T47D (cell line): ENCODE measurements at regions not wholly inside any gene's neighbourhood (a gene's known extent, or its start where the extent isn't known, plus 50 kb on each side); places are given as distances from the start of the nearest gene placed in this dataset.
"Not testable (repeated sequence)": the region's sequence is repeated elsewhere in the genome, so short reads cannot be mapped to it uniquely, and the experiment has no call there.

Experiments used
- DNase-seq, 2 experiments: peaks; one replicate each; pipeline versions ENCODE4 v3.0.0 to v3.0.0-alpha.2; 2011 to 2012; ENCODE audit warnings: low read depth in 1 of 2, low spot score in 1 of 2
- JUND ChIP-seq: IDR thresholded peaks from 2 replicates; pipeline ENCODE4 v1.6.1; 2012; ENCODE audit warnings: low read depth
- in situ Hi-C: cut with HindIII; loops from 2 replicates; pipeline ENCODE4 v1.10.0; 2016; ENCODE audit warnings: low sequenced_read_pairs, low pct_unique_long_range_greater_than_20kb

- DNase-seq = no peak
- in situ Hi-C loops = no loop called here
- no peak for TF ChIP-seq JUND
These were observed 579.4 kb upstream of the SLC8A1 start for GRCh38 chr2:41031282-41031681.

- DNase-seq = no peak
- in situ Hi-C loops = no loop called here
- TF ChIP-seq JUND = no peak
These were observed 580.8 kb upstream of the SLC8A1 start for GRCh38 chr2:41032715-41033114.

- in situ Hi-C loops = no loop called here
- DNase-seq = peak in 1 of 2 experiments; percentile 3
- no peak for TF ChIP-seq JUND
These were observed 581.2 kb upstream of the SLC8A1 start for GRCh38 chr2:41033127-41033526.

GRCh38 chr2:41038408-41038807 is 586.5 kb upstream of the SLC8A1 start:
- TF ChIP-seq JUND = no peak
- no peak for DNase-seq
- in situ Hi-C loops = no loop called here

DNA sequence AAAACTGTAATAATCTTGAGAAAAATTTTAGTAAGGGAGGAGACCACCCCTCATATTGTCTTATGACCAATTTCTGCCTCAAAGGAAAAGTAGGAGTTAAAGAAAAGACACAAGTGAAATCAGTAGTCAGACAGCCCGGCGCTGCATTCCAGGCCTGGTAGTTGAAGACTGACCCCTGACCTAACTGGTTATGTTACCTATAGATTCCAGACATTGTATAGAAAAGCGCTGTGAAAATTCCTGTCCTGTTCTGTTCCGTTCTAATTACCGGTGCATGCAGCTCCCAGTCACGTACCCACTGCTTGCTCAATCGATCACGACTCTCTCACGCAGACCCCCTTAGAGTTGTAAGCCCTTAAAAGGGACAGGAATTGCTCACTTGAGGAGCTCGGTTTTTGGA is 587.9 kb upstream of the SLC8A1 start:
- peak in 1 of 2 experiments; percentile 19 for DNase-seq
- in situ Hi-C loops = not testable (repeated sequence)

DNA sequence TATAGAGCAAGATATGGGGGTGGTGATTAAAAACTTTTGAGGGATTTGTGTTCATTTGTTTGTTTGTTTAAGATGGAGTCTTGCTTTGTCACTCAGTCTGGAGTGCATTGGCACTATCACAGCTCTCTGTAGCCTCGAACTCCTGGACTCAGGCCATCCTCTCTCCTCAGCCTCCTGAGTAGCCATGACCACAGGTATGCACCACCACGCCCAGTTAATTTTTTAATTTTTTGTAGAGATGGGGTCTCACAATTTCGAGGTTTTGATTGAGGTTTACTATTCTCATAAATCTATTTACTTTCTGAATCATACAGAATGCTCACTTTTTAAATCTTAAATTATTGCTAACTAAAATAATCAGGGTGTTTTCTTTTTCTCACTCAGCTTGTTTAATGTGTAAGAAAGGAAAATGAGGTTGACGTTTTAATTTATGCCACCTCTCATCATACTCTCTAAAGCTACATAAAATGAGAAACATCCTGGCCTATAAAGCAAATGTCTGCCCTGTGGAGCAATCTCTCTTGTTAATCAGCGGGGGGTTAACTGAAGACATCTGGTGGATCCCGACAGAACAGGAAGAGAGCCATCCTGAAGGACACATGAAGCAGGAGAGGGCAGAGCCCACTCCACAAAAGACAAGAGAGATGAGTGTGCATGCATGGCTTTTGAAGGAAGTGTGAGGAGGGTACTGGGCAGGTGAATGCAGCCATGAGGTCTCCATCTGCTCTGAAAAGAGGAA is 589.1 kb upstream of the SLC8A1 start:
- in situ Hi-C loops = no loop called here
- TF ChIP-seq JUND = no peak
- no peak for DNase-seq

DNA sequence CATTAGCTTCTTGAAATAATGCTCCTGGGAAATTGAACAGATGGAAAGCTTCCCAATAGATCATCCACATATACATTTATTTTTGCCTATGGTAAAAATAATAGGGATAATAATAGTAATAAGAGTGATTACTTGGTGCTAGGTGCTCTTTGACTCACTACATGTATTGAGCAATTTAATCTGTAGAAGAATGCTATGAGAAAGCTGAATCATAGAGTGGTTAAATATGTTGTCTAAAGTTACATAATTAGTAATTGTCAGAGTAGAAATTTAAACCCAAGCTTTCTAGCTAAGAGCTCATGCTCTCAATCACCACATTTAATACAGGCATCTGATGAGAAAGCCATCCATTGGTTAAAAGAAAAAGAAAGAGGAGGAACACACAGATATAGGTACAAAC is 590.5 kb upstream of the SLC8A1 start:
- in situ Hi-C loops = no loop called here
- no peak for DNase-seq
- no peak for TF ChIP-seq JUND

DNA sequence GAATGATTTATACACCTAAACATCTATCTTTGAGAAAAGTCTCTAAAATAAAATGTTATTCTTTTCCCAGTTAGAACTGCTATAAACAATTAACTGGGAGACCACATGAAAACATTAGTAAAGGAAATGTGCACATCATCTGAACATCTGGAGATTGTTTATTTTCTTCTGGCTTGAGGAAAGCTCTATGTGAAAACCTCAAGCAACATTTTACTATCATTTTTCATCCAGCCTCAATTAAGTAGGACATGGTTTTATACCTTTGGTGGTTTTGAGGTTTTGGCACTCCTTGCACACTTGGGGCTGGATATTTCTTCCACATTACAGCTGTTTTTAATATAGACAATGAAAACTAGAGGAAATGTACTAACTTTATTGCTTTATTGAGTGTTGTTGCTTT is 609.5 kb upstream of the SLC8A1 start:
- in situ Hi-C loops = no loop called here
- no peak for TF ChIP-seq JUND
- DNase-seq = no peak

DNA sequence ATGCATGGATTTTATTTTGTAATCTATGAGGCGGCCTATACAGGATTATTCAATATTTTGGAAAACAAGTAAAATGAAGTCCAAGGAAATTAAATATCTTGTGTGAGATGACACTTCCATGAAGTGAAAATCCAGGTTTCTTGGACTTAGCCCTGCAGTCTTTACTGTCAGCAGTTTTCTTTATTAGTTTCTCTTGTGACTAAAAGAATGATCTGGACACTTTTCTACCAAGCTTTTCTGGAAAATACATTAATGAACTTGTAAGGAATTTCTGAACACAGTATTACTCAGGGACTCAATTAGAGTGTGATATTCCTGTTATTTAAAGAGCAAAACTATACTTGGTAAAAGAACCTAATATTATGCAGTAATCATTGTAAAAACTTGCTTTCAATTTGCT is 610.4 kb upstream of the SLC8A1 start:
- DNase-seq = no peak
- TF ChIP-seq JUND = no peak
- in situ Hi-C loops = no loop called here

DNA sequence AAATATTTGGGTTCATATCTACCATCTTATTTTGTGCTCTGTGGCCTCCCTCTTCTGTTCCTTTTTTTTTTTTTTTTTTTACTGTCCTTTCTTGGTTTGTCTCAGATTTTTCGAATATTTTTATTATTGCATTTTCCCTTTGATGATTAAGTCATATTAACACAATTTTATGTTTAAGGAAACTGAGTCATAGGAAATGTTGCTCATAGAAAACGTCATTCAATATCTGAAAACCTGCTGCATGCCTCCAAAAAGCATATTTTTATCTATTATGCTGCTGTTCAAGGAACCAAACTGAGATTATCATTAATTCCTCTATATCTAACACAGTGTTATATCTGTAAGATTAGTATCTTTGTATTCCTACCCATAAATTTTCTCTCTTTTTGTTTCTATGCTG is 614.3 kb upstream of the SLC8A1 start:
- in situ Hi-C loops = no loop called here
- TF ChIP-seq JUND = no peak
- DNase-seq = no peak

DNA sequence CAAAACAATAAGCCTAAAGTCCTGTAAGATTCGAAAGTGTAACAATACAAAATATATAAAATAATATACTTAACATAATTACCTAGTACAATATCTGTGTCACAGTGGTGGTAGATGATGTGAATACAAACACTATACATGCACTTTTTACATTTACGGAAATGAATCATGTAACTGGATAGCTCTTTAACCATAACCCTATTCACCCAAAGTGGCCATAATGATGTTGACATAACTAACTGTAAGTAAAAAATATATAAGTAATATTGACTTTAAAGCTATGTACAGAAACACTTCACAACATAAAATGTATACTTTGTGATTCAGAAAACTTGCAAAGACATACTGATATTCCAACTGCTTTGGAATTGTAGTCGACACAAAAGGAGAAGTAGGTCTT is 616.9 kb upstream of the SLC8A1 start:
- in situ Hi-C loops = no loop called here
- TF ChIP-seq JUND = no peak
- no peak for DNase-seq

GRCh38 chr2:41078341-41078740 is 626.5 kb upstream of the SLC8A1 start:
- in situ Hi-C loops = no loop called here
- DNase-seq = no peak
- no peak for TF ChIP-seq JUND

GRCh38 chr2:41079011-41079410 is 627.1 kb upstream of the SLC8A1 start:
- in situ Hi-C loops = no loop called here
- DNase-seq = no peak
- TF ChIP-seq JUND = no peak

DNA sequence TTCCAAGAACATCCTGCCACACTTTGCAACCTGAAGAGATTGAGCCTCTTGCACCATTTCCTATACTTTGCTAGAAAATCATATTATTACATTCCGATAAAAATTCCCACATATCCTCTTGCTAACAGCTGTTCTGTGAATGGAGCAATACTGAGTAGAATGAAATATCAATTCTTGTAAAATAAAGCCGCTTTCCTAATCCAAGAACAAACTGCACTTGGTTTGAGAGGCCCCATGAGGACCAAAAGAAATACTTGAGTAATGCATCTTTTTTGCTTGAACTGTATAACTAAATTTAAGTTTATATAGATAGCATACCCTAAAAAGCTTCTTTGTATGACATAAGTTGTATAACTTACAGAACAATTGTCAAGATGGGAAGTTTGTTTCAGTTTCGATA is 632.4 kb upstream of the SLC8A1 start:
- in situ Hi-C loops = no loop called here
- no peak for DNase-seq

More for the DNA sequence above, 632.4 kb upstream of the SLC8A1 start:
- no peak for TF ChIP-seq JUND
